Activated CD8-positive, alpha-beta memory T cell treated with anti-CD3 and anti-CD28 coated beads for 36 hours (primary cell): ENCODE measurements at regions not wholly inside any gene's neighbourhood (a gene's known extent, or its start where the extent isn't known, plus 50 kb on each side); places are given as distances from the start of the nearest gene placed in this dataset.

Source experiments
- CTCF ChIA-PET: fragments of 350-600 bp; sonication (Branson Sonifier 250); formaldehyde crosslinking; loops from one replicate; lab custom pipeline; 2021; ENCODE audit warnings: antibody characterized with exemption; lab: Charles Lee
- POLR2A ChIA-PET: fragments of 350-600 bp; sonication (Branson Sonifier 250); formaldehyde crosslinking; loops from one replicate; lab custom pipeline; 2021; ENCODE audit warnings: antibody characterized with exemption; lab: Charles Lee

DNA sequence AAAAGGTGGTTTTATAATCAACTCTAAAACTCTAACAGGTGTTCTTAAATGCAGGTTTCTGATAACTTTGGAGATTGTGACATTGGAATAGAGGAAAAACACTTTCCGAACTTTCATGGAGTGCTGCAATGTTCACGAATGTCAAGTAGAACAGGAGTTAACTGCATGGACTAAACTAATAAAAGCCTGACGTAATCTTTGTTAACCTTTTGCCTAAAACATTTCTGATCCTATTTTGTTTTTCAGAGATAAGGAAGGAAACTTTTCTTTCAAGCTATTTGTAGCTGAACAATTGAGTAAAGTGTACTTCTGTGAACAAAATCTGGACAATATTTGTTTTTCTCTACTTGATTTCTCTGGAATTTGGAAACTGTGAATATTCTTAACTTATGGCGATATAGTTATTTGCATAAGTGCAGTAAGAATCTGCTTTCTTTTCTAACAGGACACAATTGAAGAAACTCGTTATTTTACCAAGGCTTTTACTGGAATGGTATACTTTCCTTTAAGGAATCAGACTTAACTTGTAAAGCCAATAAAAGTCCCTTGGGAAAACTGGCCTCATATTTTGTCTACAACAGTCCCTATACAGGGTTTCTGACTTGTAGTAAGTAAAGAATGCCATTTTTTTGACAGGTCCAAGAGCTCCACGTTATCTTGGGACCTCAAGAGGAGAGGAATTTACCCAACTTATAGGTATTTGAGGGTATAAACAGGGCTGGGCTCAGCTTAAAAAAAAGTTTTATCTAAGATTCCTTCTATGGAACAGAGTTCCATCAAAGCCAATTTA lies 154.7 kb downstream of the NXNL2 start:
- ChIA-PET POLR2A (no interaction called here), CTCF (no interaction called here)

DNA sequence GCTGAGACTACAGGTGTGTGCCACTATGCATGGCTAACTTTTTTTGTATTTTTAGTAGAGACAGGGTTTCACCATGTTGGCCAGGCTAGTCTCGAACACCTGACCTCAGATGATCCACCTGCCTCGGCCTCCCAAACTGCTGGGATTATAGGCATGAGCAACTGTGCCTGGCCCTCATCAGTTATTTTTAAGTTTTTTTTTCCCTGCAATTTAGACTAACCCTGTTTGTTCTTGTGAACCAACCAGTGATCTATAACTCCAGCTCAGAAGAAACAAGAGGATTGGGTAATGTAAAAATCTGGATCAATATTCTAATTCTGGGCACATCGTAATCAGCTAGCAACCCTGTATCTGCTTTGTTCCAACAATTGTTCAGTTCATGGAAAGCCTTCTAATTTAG lies 155.7 kb downstream of the NXNL2 start:
- POLR2A ChIA-PET, result no interaction called here
- CTCF ChIA-PET, result no interaction called here

DNA sequence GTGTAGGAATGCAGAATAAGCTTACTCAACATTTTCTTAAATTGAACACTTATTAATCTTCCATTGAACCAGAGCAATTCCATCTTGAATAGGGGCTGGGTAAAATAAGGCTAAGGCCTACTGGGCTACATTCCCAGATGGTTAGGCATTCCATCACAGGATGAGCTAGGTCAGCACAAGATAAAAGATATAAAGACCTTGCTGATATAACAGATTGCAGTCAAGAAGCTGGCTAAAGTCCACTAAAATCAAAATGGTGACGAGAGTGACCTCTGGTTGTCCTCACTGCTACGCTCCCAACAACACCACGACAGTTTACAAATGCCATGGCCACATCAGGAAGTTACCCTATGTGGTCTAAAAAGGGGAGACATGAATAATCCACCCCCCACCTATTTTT lies 156.1 kb downstream of the NXNL2 start:
- POLR2A ChIA-PET, result no interaction called here

DNA sequence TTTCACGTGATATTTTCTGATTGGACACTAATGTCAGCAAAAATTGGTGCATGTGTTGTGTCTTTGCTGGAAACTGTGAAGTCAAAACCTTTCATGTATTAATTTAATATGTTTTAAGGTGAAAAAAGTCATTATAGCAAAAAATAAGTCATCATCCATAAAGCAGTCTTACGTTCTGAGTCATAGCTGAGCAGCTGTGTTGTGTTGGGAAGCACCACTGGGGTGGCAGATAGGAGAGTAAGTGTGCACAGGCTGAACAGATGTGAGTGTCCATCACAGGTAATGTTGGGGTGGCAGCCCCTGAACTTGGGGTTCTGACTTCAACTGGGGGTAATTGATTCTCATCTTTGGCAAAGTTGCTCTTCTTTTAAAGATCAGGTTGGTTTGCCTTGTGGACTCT lies 156.8 kb downstream of the NXNL2 start:
- CTCF ChIA-PET, result no interaction called here

More for the DNA sequence above, 156.1 kb downstream of the NXNL2 start:
- CTCF ChIA-PET, result no interaction called here

DNA sequence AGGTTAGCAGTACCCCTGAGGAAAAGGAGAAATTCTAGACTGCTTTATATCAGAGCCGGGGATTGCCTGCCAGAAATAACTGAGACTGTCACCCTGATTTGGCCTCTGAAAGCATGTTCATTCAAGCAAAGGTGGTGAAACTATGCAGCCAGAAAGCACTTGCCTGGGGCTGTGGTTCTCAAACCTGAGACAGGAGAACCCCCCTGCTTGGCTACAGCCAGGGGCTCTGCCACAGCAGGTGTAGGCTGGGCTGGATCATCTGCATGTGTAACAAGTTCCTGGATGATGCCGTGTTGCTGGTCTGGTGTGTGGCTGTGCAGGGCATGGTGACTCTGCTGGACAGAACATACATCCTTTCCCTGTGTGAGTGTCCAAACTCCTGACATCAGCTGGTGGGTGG lies 157.8 kb downstream of the NXNL2 start:
- POLR2A ChIA-PET, result no interaction called here
- CTCF ChIA-PET, result no interaction called here

More for the DNA sequence above, 156.8 kb downstream of the NXNL2 start:
- POLR2A ChIA-PET, result no interaction called here

DNA sequence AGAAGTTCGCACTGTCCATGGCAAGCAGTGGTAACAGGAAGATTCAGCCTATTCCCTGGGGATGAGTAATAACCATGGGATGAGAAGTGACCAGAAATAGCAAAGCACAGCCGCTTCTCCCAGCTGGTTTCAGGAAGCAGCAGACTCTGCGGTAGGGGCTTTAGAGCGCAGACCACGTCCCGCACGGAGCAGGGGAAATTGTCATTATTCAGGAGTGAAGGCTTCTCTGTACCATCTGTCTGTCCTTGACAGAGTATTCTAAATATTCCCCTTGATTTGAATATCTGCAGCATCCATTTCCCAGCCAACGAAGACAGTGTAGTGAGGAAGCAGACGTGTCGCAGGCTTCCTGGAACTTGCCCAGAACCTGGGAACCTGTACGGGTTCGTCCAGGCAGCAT lies 159.6 kb downstream of the NXNL2 start:
- CTCF ChIA-PET, result no interaction called here
- POLR2A ChIA-PET, result no interaction called here

DNA sequence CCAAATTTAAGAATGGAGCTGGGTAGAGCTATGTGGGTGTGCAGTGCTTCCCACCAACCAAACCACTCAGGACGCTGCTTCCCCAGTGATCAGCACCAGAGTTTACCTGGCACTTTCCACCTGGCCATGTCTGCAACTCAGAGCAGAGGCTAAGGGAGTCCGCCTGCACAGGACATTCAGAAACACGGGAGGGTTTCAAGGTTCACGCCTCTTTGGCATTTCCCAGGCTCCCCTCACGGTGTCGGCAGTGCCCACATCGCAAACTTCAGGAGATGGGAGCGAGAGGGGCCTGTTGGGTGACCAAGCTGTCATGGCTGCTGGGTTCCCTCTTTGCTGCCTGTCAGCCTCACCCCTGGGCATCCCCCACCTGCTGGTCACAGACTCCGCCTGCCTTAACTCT lies 161.5 kb downstream of the NXNL2 start:
- POLR2A ChIA-PET, result no interaction called here
- CTCF ChIA-PET, result no interaction called here

DNA sequence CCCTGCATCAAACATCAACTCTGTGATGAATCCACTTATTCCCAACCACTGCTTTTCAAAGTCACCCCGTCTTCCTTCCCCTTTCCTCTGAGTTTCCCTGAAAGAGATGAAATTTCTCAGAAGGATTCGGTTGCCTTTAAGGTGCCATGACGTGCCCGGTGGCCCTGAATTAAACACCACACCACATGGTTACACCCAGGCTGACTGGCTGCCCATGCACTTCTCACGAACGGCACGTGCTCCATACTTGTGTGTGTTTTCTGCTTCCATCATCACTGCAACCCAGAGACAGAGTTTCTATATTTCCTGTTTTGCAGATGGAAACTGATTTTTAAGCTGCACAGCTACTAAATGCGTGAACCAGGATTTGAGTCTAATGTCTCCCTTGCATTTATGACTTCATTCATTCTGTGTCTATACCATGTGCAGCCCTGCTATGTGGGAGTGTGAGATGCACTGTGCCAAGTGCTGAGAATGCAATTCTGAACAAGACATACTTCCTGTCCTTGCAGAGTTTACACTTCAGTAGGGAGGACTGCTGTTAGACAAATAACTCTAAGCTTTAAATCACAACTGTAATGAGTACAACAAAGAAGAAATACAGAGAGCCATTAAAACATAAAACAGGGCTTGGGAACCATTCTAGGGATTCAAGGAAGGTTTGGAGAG lies 162.9 kb downstream of the NXNL2 start:
- CTCF ChIA-PET, result no interaction called here

DNA sequence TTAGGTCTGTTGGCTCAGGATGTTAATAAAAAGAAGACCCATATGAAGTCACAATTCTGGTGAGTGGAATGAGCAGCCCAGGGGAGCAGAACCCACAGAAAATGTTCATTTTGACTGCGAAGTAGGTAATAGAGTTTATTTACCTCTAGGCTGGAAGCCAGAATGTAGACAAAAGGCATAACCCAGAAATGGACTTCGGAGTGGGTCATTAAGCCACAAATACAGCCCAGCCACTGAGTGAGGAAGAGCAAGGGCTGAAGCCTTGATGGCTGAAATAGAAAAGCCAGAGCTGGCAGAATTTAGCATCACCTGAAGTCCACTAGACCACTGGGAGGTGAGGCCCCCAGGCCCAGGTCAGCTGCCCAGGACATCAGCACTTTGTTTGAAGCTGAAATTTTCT lies 168.0 kb downstream of the NXNL2 start:
- POLR2A ChIA-PET, result no interaction called here
- CTCF ChIA-PET, result no interaction called here

More for the DNA sequence above, 162.9 kb downstream of the NXNL2 start:
- POLR2A ChIA-PET, result no interaction called here

DNA sequence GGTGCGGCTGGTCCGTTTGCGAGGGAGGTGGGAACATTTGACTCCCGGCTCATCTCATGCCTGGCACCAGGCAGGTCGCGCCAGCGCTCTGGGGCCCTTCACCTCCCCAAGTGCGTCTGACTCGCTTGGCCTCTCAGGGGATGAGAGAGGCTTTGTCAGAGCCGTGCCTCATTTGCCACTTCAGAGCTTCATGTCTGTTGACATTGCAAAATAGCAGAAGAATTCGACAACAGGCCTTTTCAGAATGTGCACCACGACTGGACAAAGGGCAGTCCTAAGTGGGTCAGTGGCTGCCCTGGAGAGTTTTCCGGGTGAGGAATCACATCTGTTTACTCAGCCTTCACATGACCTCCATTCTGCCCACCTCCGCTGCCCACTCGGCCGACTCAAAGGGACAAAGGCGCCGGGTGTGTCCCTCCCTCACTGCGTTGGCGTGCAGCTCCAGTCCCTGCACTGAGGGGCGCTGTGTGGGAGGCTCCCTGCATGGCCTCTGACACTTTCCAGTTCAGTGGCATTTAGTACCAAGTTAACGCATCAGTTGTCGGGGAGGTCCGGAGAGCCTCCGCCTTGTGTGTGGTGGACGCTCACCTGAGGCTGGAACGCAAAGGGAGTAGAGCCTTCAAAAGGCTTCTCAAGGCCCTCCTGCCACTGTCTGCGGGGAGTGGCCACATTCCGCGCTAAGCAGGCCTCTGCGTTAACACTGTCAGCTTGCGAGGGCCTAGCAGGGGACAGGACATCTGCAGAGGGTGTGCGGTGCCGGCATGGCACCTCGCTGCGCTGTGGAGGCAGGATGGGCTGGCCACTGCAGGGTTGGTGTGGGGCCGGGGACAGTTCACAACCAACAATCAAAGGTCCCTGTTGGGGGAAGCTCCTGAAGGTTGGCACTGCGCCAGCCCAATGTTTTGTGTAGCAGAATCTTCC lies 171.5 kb downstream of the NXNL2 start:
- CTCF ChIA-PET, result no interaction called here
- POLR2A ChIA-PET, result no interaction called here

DNA sequence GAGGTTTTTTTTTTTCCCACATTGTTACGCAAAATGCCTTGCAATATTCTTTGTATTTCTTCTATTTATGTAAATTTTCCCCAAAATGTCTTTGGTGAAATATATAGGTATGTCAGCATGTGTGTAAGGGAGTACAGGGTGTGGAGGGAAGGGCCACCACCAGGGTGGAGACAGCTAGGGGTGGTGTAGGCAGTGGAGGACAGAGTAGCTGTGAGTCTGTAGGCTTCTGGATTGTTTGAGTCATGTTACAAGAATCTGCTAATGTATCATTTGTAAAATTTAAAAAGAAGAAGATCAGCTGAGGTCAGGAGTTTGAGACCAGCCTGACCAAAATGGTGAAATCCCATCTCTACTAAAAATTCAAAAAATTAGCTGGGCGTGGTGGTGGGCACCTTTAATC lies 175.5 kb downstream of the NXNL2 start:
- POLR2A ChIA-PET, result no interaction called here
- CTCF ChIA-PET, result interaction anchor here (1.0 kb wide), 1 partner anchor 25 kb away, joined by 3 read pairs; no protein-coding TSS in a partner anchor

DNA sequence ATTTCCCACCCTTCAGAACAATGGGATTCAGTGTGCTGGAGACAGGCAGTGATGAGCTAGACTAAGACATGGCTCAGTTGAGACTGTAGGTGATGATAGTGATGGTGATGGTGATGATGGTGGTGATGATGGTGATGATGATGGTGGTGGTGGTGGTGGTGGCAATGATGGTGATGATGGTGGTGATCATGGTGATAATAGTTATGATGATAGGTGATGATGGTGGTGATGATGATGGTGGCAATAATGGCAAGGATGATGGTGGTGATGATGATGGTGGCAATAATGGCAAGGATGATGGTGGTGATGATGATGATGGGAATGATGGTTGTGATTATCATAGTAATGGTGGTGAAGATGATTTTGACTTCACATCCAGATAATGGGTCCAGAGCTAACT lies 176.7 kb downstream of the NXNL2 start:
- CTCF ChIA-PET, result no interaction called here
- POLR2A ChIA-PET, result no interaction called here

DNA sequence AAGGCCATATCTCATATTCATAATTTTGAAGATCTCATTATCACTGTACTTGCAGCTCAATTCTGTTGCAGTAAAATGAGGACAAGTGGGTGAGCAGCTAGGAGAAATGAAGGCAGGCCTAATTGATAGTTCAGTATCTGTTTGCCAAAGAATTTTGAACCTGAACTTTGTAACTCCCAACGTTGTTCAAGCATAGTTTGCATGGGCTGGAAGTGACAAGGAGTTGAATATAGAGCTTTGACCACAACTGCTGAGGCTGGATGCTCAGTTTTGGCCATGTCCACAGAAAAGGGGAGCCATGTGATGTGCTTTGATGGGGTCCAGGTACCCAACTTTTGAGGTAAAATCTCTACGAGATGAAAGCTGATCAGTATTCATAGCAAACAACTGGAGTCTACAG lies 177.5 kb downstream of the NXNL2 start:
- CTCF ChIA-PET, result no interaction called here
- POLR2A ChIA-PET, result no interaction called here

DNA sequence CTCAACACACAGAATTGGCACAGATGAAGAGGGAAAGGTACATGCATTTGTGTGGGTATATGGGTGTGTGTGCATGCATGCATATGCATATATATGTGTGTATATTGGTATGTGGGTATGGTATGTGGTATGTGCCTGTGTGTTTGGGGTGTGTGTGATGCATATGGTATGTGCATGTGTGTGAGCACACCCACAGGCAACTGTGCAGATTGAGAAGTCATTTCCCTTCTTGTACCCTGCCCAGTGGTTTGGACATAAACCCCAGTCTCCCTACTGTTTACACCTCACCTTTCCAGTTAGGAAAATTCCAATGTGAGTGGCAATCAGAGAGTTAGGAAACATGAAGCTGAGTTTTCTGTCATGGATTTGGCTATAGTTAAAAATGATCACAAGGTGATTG lies 178.0 kb downstream of the NXNL2 start:
- CTCF ChIA-PET, result no interaction called here
- POLR2A ChIA-PET, result no interaction called here

DNA sequence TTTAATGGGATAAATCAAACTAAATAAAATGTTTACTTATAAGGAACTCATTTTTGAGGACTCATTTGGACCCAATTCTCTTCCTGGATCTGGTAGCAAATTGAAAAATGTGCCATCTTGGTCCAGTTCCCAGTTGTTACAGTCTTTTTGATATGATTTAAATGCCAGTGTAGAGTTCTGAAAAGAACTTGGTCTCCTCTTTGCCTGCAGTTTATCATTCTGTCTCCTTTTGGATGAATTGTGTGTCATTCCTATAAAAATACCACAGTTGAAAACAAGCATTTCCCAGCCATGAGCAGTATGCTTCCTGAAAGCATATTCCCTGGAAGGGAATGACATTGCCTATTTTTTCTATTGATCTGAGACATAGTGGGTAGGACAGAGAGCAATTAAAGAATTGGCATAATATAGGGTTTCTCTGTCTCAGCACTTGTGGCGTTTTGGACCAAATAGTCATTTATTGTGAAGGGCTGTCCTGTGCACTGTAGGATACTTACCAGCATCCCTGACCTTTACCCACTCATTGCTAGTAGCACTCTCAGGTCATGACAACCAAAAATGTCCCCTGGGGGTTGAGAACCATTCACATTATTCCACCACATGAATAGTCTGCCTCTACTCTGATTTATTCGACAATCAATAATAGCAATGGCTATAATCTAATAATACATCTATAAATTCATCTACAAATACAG lies 181.8 kb downstream of the NXNL2 start:
- POLR2A ChIA-PET, result no interaction called here
- CTCF ChIA-PET, result no interaction called here

DNA sequence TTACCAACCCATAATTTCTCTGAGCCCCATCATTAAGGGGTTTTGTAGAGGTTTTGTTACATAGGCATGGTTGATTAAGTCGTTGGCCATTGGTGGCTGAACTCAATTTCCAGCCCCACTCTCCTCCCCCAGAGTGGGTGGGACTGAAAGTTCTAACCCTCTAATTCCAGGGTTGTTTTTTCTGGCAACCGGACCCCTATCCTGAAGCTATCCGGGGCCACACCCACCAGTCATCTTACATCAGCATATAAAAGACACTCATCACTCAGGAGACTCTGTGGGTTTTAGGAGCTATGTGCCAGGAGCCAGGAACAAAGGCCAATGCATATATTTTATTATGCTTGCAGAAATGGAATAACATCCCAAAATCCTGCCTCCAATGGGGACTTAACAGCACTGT lies 186.0 kb downstream of the NXNL2 start:
- POLR2A ChIA-PET, result no interaction called here

DNA sequence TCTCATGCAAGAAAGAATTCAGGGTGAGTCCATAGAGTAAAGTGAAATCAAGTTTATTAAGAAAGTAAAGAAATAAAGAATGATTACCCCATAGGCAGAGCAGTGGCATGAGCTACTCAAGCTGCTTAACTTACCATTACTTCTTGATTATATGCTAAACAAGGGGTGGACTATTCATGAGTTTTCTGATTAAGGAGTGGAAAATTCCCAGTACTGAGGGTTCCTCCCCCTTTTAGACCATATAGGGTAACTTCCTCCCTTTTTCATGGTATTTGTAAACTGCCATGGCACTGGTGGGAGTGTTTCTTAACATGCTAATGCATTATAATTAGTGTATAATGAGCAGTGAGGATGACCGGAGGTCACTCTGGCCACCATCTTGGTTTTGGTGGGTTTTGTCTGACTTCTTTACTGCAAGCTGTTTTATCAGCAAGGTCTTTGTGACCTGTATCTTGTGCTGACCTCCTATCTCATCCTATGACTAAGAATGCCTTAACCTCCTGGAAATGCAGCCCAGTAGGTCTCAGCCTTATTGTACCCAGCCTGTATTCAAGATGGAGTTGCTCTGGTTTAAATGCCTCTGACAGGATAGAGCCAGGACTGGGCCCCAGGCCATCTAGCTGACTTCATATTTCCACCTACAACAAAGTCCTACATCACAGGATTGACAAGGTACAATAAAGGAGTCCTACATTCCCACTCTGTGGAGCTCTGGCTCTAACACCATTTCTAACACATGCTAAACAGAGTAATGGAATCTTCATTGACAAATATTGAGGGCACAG lies 186.7 kb downstream of the NXNL2 start:
- ChIA-PET POLR2A (no interaction called here), CTCF (no interaction called here)

More for the DNA sequence above, 186.0 kb downstream of the NXNL2 start:
- CTCF ChIA-PET, result no interaction called here

DNA sequence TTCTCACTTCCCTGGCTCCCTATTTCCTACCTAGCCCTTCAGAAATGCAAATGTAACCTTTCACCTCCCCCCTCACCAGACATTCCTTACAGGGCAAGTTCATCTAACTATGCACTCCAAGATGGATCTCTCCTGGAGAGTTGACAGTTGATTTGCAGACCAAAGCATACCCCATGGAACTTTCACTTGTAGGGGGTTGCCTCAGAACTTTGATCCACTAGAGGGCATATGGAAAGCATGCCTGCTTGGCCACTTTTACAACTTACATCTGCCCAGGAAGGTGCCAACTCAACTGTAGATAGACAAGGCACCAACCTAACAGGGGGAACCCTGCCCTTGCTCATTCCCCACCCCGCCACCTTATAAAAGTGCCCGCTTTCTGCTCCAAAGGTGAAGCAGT lies 187.8 kb downstream of the NXNL2 start:
- POLR2A ChIA-PET, result no interaction called here
- CTCF ChIA-PET, result no interaction called here

DNA sequence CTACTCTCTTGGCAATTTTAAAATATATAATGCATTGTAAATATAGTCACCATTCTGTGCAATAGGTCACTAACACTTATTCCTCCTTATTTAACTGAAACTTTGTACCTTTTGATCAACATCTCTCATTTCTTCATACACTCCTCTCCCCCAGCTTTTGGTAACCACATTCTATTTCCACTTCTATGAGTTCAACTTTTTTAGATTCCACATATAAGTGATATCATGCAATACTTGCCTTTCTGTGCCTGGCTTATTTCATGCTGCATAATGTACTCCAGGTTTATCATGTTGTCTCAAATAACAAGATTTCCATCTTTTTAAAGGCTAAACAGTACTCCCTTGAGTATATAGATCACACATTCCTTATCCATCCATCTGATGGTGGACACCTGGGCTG lies 188.8 kb downstream of the NXNL2 start:
- POLR2A ChIA-PET, result no interaction called here
- CTCF ChIA-PET, result no interaction called here
